Left lung (tissue), 4 donors: ENCODE measurements at regions not wholly inside any gene's neighbourhood (a gene's known extent, or its start where the extent isn't known, plus 50 kb on each side); places are given as distances from the start of the nearest gene placed in this dataset.

Experiments used
- ATAC-seq: fragments of 200-7000 bp; cut with Tn5 transposase; one replicate; pipeline ENCODE4 v1.9.1; 2020; ENCODE audit warnings: moderate library complexity
- DNase-seq, 4 donors: peaks; one replicate each; pipeline ENCODE4 v3.0.0-alpha.2; 2013 to 2020
- H3K27ac ChIP-seq, 2 donors: fragments of 200-600 bp; sonication (generic) in 1 of 2; one replicate each; pipeline versions ENCODE4 v1.5.0 to v1.8.0; 2020 to 2021
- H3K27me3 ChIP-seq, 2 donors: fragments of 200-600 bp; sonication (generic) in 1 of 2; one replicate each; pipeline versions ENCODE4 v1.5.0 to v1.8.0; 2020 to 2021
- H3K36me3 ChIP-seq, 2 donors: fragments of 200-600 bp; sonication (generic) in 1 of 2; one replicate each; pipeline versions ENCODE4 v1.5.0 to v1.8.0; 2020 to 2021
- H3K4me1 ChIP-seq, 2 donors: fragments of 200-600 bp; one replicate each; pipeline ENCODE4 v1.8.0; 2021
- H3K4me3 ChIP-seq, 2 donors: fragments of 200-600 bp; sonication (generic) in 1 of 2; one replicate each; pipeline versions ENCODE4 v1.5.0 to v1.8.0; 2020 to 2021; ENCODE audit warnings: mild to moderate bottlenecking in 1 of 2
- H3K9me3 ChIP-seq, 2 donors: fragments of 200-600 bp; sonication (generic) in 1 of 2; one replicate each; pipeline versions ENCODE4 v1.5.0 to v1.8.0; 2020 to 2021
- CTCF ChIP-seq, 2 donors: fragments of 200-600 bp; sonication (generic) in 1 of 2; IDR thresholded peaks; one replicate each; pipeline versions ENCODE4 v1.5.0 to v1.8.0; 2021; ENCODE audit warnings: antibody characterized with exemption in 2 of 2
- intact Hi-C, 2 donors: fragments of 100-400 bp; cut with DNase I; formaldehyde crosslinking; loops; one replicate each; pipeline versions ENCODE4 v1.11.2 to v1.14.2; 2022
- donor health status: DM: no; HTN: yes; CAD: no.
- donor health status: DM: no; HTN: no; CAD: no.

- H3K27ac ChIP-seq: peak overlapping the region in 1 of 2 donors; percentile 46
- ATAC-seq (peak; percentile 59), DNase-seq (peak in 1 of 4 donors; percentile 10)
- intact Hi-C loops: no loop called here
- TF ChIP-seq CTCF (IDR thresholded peaks at IDR 0.05): no peak
- peaks cover 0 to 13% of the 10 kb centered on the region in 2 donors for H3K27me3 ChIP-seq
- H3K4me1 ChIP-seq: no peaks in the 10 kb centered on the region
- no peaks in the 10 kb centered on the region for H3K36me3 ChIP-seq
- no peaks in the 10 kb centered on the region for H3K9me3 ChIP-seq
- H3K4me3 ChIP-seq: no peak overlapping the region
These were observed 739.1 kb downstream of the MATN1 start for GRCh38 chr1:29984166-29984861.

GRCh38 chr1:29983321-29983720 lies 740.1 kb downstream of the MATN1 start:
- DNase-seq: no peak
- Histone ChIP-seq H3K9me3 (no peaks in the 10 kb centered on the region), H3K36me3 (no peaks in the 10 kb centered on the region), H3K27me3 (peaks cover 0 to 13% of the 10 kb centered on the region in 2 donors), H3K4me3 (no peak overlapping the region), H3K27ac (no peak overlapping the region), H3K4me1 (no peaks in the 10 kb centered on the region)
- intact Hi-C loops: no loop called here
- no peak for ATAC-seq
- no peak for TF ChIP-seq CTCF (IDR thresholded peaks at IDR 0.05)

GRCh38 chr1:29981586-29982239 lies 741.7 kb downstream of the MATN1 start:
- no peak for TF ChIP-seq CTCF (IDR thresholded peaks at IDR 0.05)
- H3K27ac ChIP-seq: no peak overlapping the region
- H3K4me1 ChIP-seq: no peaks in the 10 kb centered on the region
- H3K27me3 ChIP-seq: peaks cover 0 to 13% of the 10 kb centered on the region in 2 donors
- intact Hi-C loops: no loop called here
- no peak for DNase-seq
- ATAC-seq: no peak
- H3K9me3 ChIP-seq: peaks cover 0 to 8% of the 10 kb centered on the region in 2 donors
- no peak overlapping the region for H3K4me3 ChIP-seq
- H3K36me3 ChIP-seq: no peaks in the 10 kb centered on the region

DNA sequence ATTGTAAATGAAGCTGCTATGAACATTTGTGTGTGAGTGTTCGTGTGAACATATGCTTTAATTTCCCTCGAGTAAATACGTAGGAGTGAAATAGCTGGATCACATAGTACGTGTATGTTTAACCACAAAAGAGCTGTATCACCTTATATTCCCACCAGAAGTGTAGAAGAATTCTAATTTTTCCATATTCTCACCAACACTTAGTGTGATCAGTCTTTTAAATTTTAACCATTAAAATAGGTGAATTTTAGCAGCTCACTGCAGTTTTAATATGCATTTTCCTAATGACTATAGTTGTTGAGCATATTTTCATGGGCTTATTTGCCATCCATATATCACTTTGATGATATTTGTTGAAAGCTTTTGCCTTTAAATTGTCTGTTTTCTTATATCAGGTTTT lies 741.2 kb downstream of the PTPRU start:
- no peak for ATAC-seq
- TF ChIP-seq CTCF (IDR thresholded peaks at IDR 0.05): no peak
- no peak for DNase-seq

GRCh38 chr1:29975036-29975694 lies 738.8 kb downstream of the PTPRU start:
- DNase-seq (peak in 1 of 4 donors; percentile 27), ATAC-seq (peak; percentile 57)
- intact Hi-C loops: no loop called here

More for the DNA sequence above, 741.2 kb downstream of the PTPRU start:
- intact Hi-C loops: no loop called here
- Histone ChIP-seq H3K9me3 (peaks cover 0 to 8% of the 10 kb centered on the region in 2 donors), H3K27ac (no peak overlapping the region), H3K4me3 (no peak overlapping the region), H3K36me3 (no peaks in the 10 kb centered on the region), H3K4me1 (no peaks in the 10 kb centered on the region), H3K27me3 (peaks cover 0 to 14% of the 10 kb centered on the region in 2 donors)

More at GRCh38 chr1:29975036-29975694, 738.8 kb downstream of the PTPRU start:
- Histone ChIP-seq H3K36me3 (no peaks in the 10 kb centered on the region), H3K9me3 (peaks cover 0 to 8% of the 10 kb centered on the region in 2 donors), H3K27me3 (peaks cover 0 to 23% of the 10 kb centered on the region in 2 donors), H3K4me1 (no peaks in the 10 kb centered on the region), H3K27ac (no peak overlapping the region), H3K4me3 (no peak overlapping the region)
- TF ChIP-seq CTCF (IDR thresholded peaks at IDR 0.05): no peak
